ENCODE measurements at regions not wholly inside any gene's neighbourhood (a gene's known extent, or its start where the extent isn't known, plus 50 kb on each side); places are given as distances from the start of the nearest gene placed in this dataset.

DNA sequence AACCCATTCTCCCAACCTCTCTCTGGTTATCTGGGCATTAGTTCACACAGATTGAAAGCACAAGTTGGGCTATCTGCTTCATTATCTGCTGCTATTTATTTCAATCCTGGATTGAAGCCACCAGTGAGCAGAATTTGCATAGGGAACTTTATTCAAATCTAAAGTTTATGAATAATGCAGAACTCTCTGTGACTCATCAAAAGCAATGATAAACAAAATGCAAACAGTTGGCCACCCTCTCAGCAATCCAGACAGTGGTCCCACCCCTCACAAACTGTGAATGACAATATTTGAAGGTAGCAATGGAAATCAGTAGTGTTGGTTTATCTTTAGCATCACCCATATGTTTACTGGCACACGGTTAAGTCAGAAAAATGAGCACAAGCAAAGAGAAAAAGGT is 106.8 kb upstream of the TMEM178A start:
- H3K9me3 Mint-ChIP-seq: peaks cover 22% of the 10 kb centered on the region
- Histone ChIP-seq H3K27ac (ENCODE audit: low read depth, low read length) (no peak overlapping the region), H3K36me3 (ENCODE audit: control insufficient read depth, insufficient read depth, low read length) (no peaks in the 10 kb centered on the region), H3K9me3 (ENCODE audit: control insufficient read depth, low read length) (peaks cover 16% of the 10 kb centered on the region), H3K4me3 (ENCODE audit: low read length) (no peak overlapping the region), H3K4me1 (ENCODE audit: control insufficient read depth, insufficient read depth, low read length) (no peaks in the 10 kb centered on the region), H3K9ac (ENCODE audit: extremely low read depth, low read length, poor library complexity, severe bottlenecking) (no peak overlapping the region), H3K27me3 (ENCODE audit: control insufficient read depth, insufficient read depth, low read length, poor library complexity, severe bottlenecking) (no peaks in the 10 kb centered on the region)
- DNase-seq: no peak
- H3K36me3 Mint-ChIP-seq (ENCODE audit: low read depth): no peaks in the 10 kb centered on the region
- no peak overlapping the region for H3K4me3 Mint-ChIP-seq
- TF ChIP-seq CTCF (conservative IDR thresholded peaks at IDR 0.05): no peak
- H3K27ac Mint-ChIP-seq: no peak overlapping the region
- no peaks in the 10 kb centered on the region for H3K4me1 Mint-ChIP-seq
- H3K27me3 Mint-ChIP-seq (ENCODE audit: insufficient read depth): no peaks in the 10 kb centered on the region
- WGBS, 2 experiments (ENCODE audit: insufficient coverage in 1 of 2, insufficient read length in 1 of 2): 89 to 100% methylated on average over 1 of the region's 1 CpG

- peaks cover 22% of the 10 kb centered on the region for H3K9me3 ChIP-seq (ENCODE audit: control insufficient read depth, low read length)
- no peak overlapping the region for H3K4me3 Mint-ChIP-seq
- H3K27me3 ChIP-seq (ENCODE audit: control insufficient read depth, insufficient read depth, low read length, poor library complexity, severe bottlenecking): no peaks in the 10 kb centered on the region
- no peaks in the 10 kb centered on the region for H3K4me1 ChIP-seq (ENCODE audit: control insufficient read depth, insufficient read depth, low read length)
- no peak overlapping the region for H3K27ac ChIP-seq (ENCODE audit: low read depth, low read length)
- DNase-seq: no peak
- H3K27me3 Mint-ChIP-seq (ENCODE audit: insufficient read depth): no peaks in the 10 kb centered on the region
- peaks cover 26% of the 10 kb centered on the region for H3K9me3 Mint-ChIP-seq
- H3K27ac Mint-ChIP-seq: no peak overlapping the region
- H3K36me3 ChIP-seq (ENCODE audit: control insufficient read depth, insufficient read depth, low read length): no peaks in the 10 kb centered on the region
- no peak overlapping the region for H3K9ac ChIP-seq (ENCODE audit: extremely low read depth, low read length, poor library complexity, severe bottlenecking)
- H3K36me3 Mint-ChIP-seq (ENCODE audit: low read depth): no peaks in the 10 kb centered on the region
- no peaks in the 10 kb centered on the region for H3K4me1 Mint-ChIP-seq
- TF ChIP-seq CTCF (conservative IDR thresholded peaks at IDR 0.05): no peak
- no peak overlapping the region for H3K4me3 ChIP-seq (ENCODE audit: low read length)
These were observed 102.1 kb upstream of the TMEM178A start for GRCh38 chr2:39563572-39563971.

DNA sequence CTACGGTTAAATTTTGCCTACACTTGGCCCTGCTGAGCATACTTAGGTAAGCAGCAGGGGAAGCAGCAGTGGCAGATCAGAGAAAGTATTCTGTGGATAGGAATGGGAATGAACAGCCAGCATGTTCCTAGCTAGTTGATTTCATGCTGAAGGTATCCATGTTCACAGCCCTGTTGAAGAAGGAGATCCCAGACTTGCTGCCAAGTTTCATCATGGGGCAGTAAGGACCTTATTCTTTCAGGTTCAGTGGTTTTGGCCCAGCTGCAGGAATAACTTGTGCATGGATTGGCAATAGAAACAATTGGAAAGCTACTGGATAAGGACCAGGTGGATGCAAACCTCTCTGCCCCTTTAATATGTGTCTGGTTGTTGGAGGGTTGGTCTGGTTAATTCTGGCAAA is 98.2 kb upstream of the TMEM178A start:
- Histone ChIP-seq H3K4me1 (ENCODE audit: control insufficient read depth, insufficient read depth, low read length) (no peaks in the 10 kb centered on the region), H3K36me3 (ENCODE audit: control insufficient read depth, insufficient read depth, low read length) (no peaks in the 10 kb centered on the region), H3K9me3 (ENCODE audit: control insufficient read depth, low read length) (peaks cover 19% of the 10 kb centered on the region), H3K4me3 (ENCODE audit: low read length) (no peak overlapping the region), H3K27ac (ENCODE audit: low read depth, low read length) (no peak overlapping the region), H3K27me3 (ENCODE audit: control insufficient read depth, insufficient read depth, low read length, poor library complexity, severe bottlenecking) (no peaks in the 10 kb centered on the region), H3K9ac (ENCODE audit: extremely low read depth, low read length, poor library complexity, severe bottlenecking) (no peak overlapping the region)
- 79 to 93% methylated on average over 1 of the region's 1 CpG for WGBS, 2 experiments (ENCODE audit: insufficient coverage in 1 of 2, insufficient read length in 1 of 2)
- Mint-ChIP-seq H3K4me3 (no peak overlapping the region), H3K27ac (no peak overlapping the region), H3K4me1 (no peaks in the 10 kb centered on the region), H3K9me3 (peaks cover 17% of the 10 kb centered on the region), H3K36me3 (ENCODE audit: low read depth) (no peaks in the 10 kb centered on the region), H3K27me3 (ENCODE audit: insufficient read depth) (no peaks in the 10 kb centered on the region)
- no peak for TF ChIP-seq CTCF (conservative IDR thresholded peaks at IDR 0.05)
- DNase-seq: no peak

Data from endodermal cell (in vitro differentiated cells).